H1 (cell line): ENCODE measurements at regions not wholly inside any gene's neighbourhood (a gene's known extent, or its start where the extent isn't known, plus 50 kb on each side); places are given as distances from the start of the nearest gene placed in this dataset.
"Not testable (repeated sequence)": the region's sequence is repeated elsewhere in the genome, so short reads cannot be mapped to it uniquely, and the experiment has no call there.

ENCODE experiments used
- CTCF ChIP-seq, 3 experiments: IDR thresholded peaks; 1 replicate in 2 of 3; 2 replicates in 1 of 3; pipeline versions ENCODE4 v1.5.1 to v1.6.1; 2011; ENCODE audit warnings: low read length in 3 of 3, mild to moderate bottlenecking in 3 of 3, inconsistent platforms in 2 of 3, low read depth in 1 of 3, moderate library complexity in 1 of 3; ENCODE audit not compliant: insufficient read depth in 1 of 3; ENCODE audit errors: control extremely low read depth in 1 of 3
- EGR1 ChIP-seq: IDR thresholded peaks from 2 replicates; pipeline ENCODE4 v1.6.1; 2011; ENCODE audit warnings: low read depth, low read length, borderline replicate concordance
- JUN ChIP-seq: IDR thresholded peaks from 2 replicates; pipeline ENCODE4 v1.6.1; 2011; ENCODE audit warnings: low read depth, mild to moderate bottlenecking, improper control_type of control experiment, low read length
- RNF2 ChIP-seq: fragments of 200-900, 300-1000 bp; sonication (generic); IDR thresholded peaks from 2 replicates; pipeline ENCODE4 v1.7.1; 2016; ENCODE audit warnings: borderline replicate concordance, low read depth, mild to moderate bottlenecking, antibody characterized with exemption, low read length; ENCODE audit not compliant: poor library complexity, severe bottlenecking; ENCODE audit errors: missing control alignments
- SIN3A ChIP-seq, 2 experiments: IDR thresholded peaks in 1 of 2; conservative IDR thresholded peaks in 1 of 2; 2 replicates each; pipeline ENCODE4 v1.6.1; 2011 to 2012; ENCODE audit warnings: low read length in 2 of 2, improper control_type of control experiment in 1 of 2, low read depth in 1 of 2, mild to moderate bottlenecking in 1 of 2
- ZNF274 ChIP-seq: IDR thresholded peaks from 2 replicates; pipeline ENCODE4 v1.7.0; 2012; ENCODE audit warnings: low read length, borderline replicate concordance; ENCODE audit errors: extremely low read depth

- not testable (repeated sequence) for TF ChIP-seq CTCF (IDR thresholded peaks at IDR 0.05; ENCODE audit: control extremely low read depth in 1 of 3, insufficient read depth in 1 of 3, low read depth in 1 of 3, low read length in 3 of 3); ZNF274; EGR1; SIN3A (conservative IDR thresholded peaks at IDR 0.05 in 1 of 2, IDR thresholded peaks at IDR 0.05 in 1 of 2; ENCODE audit: low read depth in 1 of 2, low read length in 2 of 2); RNF2; JUN
These were observed 132.2 kb upstream of the ROPN1B start for GRCh38 chr3:125836786-125837185.
